H1 (cell line): ENCODE measurements at regions not wholly inside any gene's neighbourhood (a gene's known extent, or its start where the extent isn't known, plus 50 kb on each side); places are given as distances from the start of the nearest gene placed in this dataset.

Experiments
- CTCF ChIA-PET: fragments of 300-600 bp; sonication (Branson Sonifier 250); formaldehyde crosslinking; loops from one replicate; lab custom pipeline; 2021; ENCODE audit not compliant: partially characterized antibody; lab: Charles Lee
- POLR2A ChIA-PET: fragments of 300-600 bp; sonication (Branson Sonifier 250); formaldehyde crosslinking; loops from one replicate; lab custom pipeline; 2021; ENCODE audit warnings: inconsistent platforms; ENCODE audit not compliant: partially characterized antibody; lab: Charles Lee
- DNase-seq, 2 experiments: peaks; one replicate each; pipeline versions ENCODE4 v3.0.0 to v3.0.0-alpha.2; 2010 to 2022; ENCODE audit warnings: low spot score in 2 of 2, low read depth in 1 of 2, mixed read lengths in 1 of 2
- FAIRE-seq: peaks from 2 replicates; lab custom pipeline; 2011; peaks lifted over from hg19 to GRCh38; lab: Jason Lieb, UNC
- H2AFZ ChIP-seq: 2 replicates; pipeline ENCODE4 v1.8.1; 2012; ENCODE audit warnings: low read length, inconsistent platforms
- H2AK5ac ChIP-seq: 2 replicates; pipeline ENCODE4 v1.6.1; 2013; ENCODE audit warnings: low read depth, low read length
- H2BK120ac ChIP-seq: replicated peaks from 2 replicates; pipeline ENCODE3; 2013; ENCODE audit warnings: low read depth, low read length, inconsistent platforms
- H2BK12ac ChIP-seq: 2 replicates; pipeline ENCODE4 v1.6.1; 2013; ENCODE audit warnings: low read depth, low read length
- H2BK15ac ChIP-seq: 2 replicates; pipeline ENCODE4 v1.6.1; 2013; ENCODE audit warnings: low read length
- H2BK20ac ChIP-seq: 2 replicates; pipeline ENCODE4 v1.6.1; 2013; ENCODE audit warnings: low read length
- H2BK5ac ChIP-seq: 2 replicates; pipeline ENCODE4 v1.6.1; 2013; ENCODE audit warnings: low read depth, low read length
- H3K14ac ChIP-seq: 2 replicates; pipeline ENCODE4 v1.6.1; 2013; ENCODE audit warnings: inconsistent platforms; ENCODE audit not compliant: insufficient read length
- H3K18ac ChIP-seq: 2 replicates; pipeline ENCODE4 v1.6.1; 2013; ENCODE audit warnings: low read length; ENCODE audit errors: extremely low read depth
- H3K23ac ChIP-seq: 2 replicates; pipeline ENCODE4 v1.6.1; 2013; ENCODE audit warnings: inconsistent platforms; ENCODE audit not compliant: insufficient read length
- H3K23me2 ChIP-seq: 2 replicates; pipeline ENCODE4 v1.6.1; 2013; ENCODE audit warnings: low read depth, low read length
- H3K27ac ChIP-seq: 2 replicates; pipeline ENCODE4 v1.6.1; 2011; ENCODE audit warnings: low read depth, low read length, inconsistent platforms
- H3K27me3 ChIP-seq, 4 experiments: replicated peaks in 1 of 4; 1 replicate in 1 of 4; 2 replicates in 3 of 4; pipeline versions ENCODE4 v1.6.1 to v1.8.1; 2011 to 2013; ENCODE audit warnings: low read length in 3 of 4, mild to moderate bottlenecking in 3 of 4, inconsistent platforms in 2 of 4, mixed read lengths in 2 of 4, moderate library complexity in 1 of 4; ENCODE audit not compliant: control insufficient read depth in 3 of 4, insufficient read depth in 3 of 4; ENCODE audit errors: extremely low read depth in 1 of 4
- H3K36me3 ChIP-seq, 4 experiments: 2 replicates each; pipeline versions ENCODE4 v1.6.1 to v1.8.1; 2011 to 2013; ENCODE audit warnings: mild to moderate bottlenecking in 4 of 4, low read length in 3 of 4, moderate library complexity in 2 of 4, control low read depth in 1 of 4, inconsistent platforms in 1 of 4; ENCODE audit not compliant: insufficient read depth in 4 of 4, control insufficient read depth in 2 of 4
- H3K4ac ChIP-seq: replicated peaks from 2 replicates; pipeline ENCODE3; 2013; ENCODE audit warnings: low read length, low read depth, mixed read lengths, inconsistent platforms; ENCODE audit not compliant: insufficient read length
- H3K4me1 ChIP-seq, 4 experiments: replicated peaks in 1 of 4; 1 replicate in 1 of 4; 2 replicates in 3 of 4; pipeline versions ENCODE4 v1.6.1 to v1.8.1; 2011 to 2013; ENCODE audit warnings: low read length in 3 of 4, inconsistent platforms in 2 of 4, mixed read lengths in 1 of 4; ENCODE audit not compliant: insufficient read depth in 4 of 4, control insufficient read depth in 3 of 4
- H3K4me2 ChIP-seq, 2 experiments: 2 replicates each; pipeline versions ENCODE4 v1.6.1 to v1.8.1; 2011 to 2013; ENCODE audit warnings: low read depth in 2 of 2, low read length in 2 of 2, control low read depth in 1 of 2, inconsistent platforms in 1 of 2, mild to moderate bottlenecking in 1 of 2; ENCODE audit not compliant: insufficient read depth in 1 of 2
- H3K4me3 ChIP-seq, 4 experiments: fragments of 200-600, 300-600 bp in 1 of 4; sonication (generic), shearing (Covaris generic), sonication (Bioruptor Twin) in 1 of 4; 2 replicates each; pipeline versions ENCODE4 v1.5.1 to v1.8.1; 2011 to 2016; ENCODE audit warnings: low read length in 4 of 4, low read depth in 3 of 4, control low read depth in 2 of 4, inconsistent platforms in 2 of 4, mild to moderate bottlenecking in 2 of 4, mixed read lengths in 1 of 4, moderate library complexity in 1 of 4; ENCODE audit not compliant: insufficient read depth in 2 of 4; ENCODE audit errors: extremely low read depth in 1 of 4
- H3K56ac ChIP-seq: replicated peaks from 2 replicates; pipeline ENCODE3; 2013; ENCODE audit warnings: low read depth, mild to moderate bottlenecking, mixed read lengths, low read length, inconsistent platforms; ENCODE audit not compliant: insufficient read length
- H3K79me1 ChIP-seq: 2 replicates; pipeline ENCODE4 v1.6.1; 2013; ENCODE audit warnings: low read depth, low read length, control low read depth
- H3K79me2 ChIP-seq, 2 experiments: 2 replicates each; pipeline versions ENCODE4 v1.6.1 to v1.8.1; 2012 to 2013; ENCODE audit warnings: low read length in 2 of 2, mild to moderate bottlenecking in 2 of 2, inconsistent platforms in 1 of 2; ENCODE audit not compliant: insufficient read depth in 2 of 2, control insufficient read depth in 1 of 2
- H3K9ac ChIP-seq, 4 experiments: replicated peaks in 1 of 4; 1 replicate in 1 of 4; 2 replicates in 3 of 4; pipeline versions ENCODE4 v1.6.1 to v1.8.1; 2011 to 2013; ENCODE audit warnings: low read depth in 3 of 4, low read length in 3 of 4, control low read depth in 2 of 4, mild to moderate bottlenecking in 2 of 4, moderate library complexity in 2 of 4, inconsistent platforms in 1 of 4; ENCODE audit errors: extremely low read depth in 1 of 4
- H3K9me3 ChIP-seq, 2 experiments: 2 replicates each; pipeline versions ENCODE4 v1.6.1 to v1.8.1; 2012 to 2013; ENCODE audit warnings: mild to moderate bottlenecking in 2 of 2, moderate library complexity in 2 of 2, control low read depth in 1 of 2, inconsistent platforms in 1 of 2, low read depth in 1 of 2, low read length in 1 of 2, mixed read lengths in 1 of 2; ENCODE audit not compliant: insufficient read depth in 2 of 2
- H4K20me1 ChIP-seq, 2 experiments: replicated peaks in 1 of 2; 2 replicates each; pipeline versions ENCODE3 to v1.8.1; 2011 to 2013; ENCODE audit warnings: inconsistent platforms in 2 of 2, low read length in 2 of 2, mild to moderate bottlenecking in 1 of 2; ENCODE audit not compliant: insufficient read depth in 2 of 2, control insufficient read depth in 1 of 2
- H4K5ac ChIP-seq: 2 replicates; pipeline ENCODE4 v1.6.1; 2013; ENCODE audit warnings: low read length, low read depth, mixed read lengths, inconsistent platforms; ENCODE audit not compliant: insufficient read length
- H4K8ac ChIP-seq: 2 replicates; pipeline ENCODE4 v1.8.0; 2013; ENCODE audit warnings: mild to moderate bottlenecking, moderate library complexity, low read length, inconsistent platforms; ENCODE audit not compliant: insufficient read depth; ENCODE audit errors: extremely low read depth
- H4K91ac ChIP-seq: replicated peaks from 2 replicates; pipeline ENCODE3; 2013; ENCODE audit warnings: low read length, mixed read lengths, inconsistent platforms; ENCODE audit not compliant: insufficient read length
- ASH2L ChIP-seq: fragments of 200-600, 300-600 bp; sonication (generic); IDR thresholded peaks from one replicate; pipeline ENCODE4 v1.7.1; 2017; ENCODE audit warnings: low read length
- BRCA1 ChIP-seq: IDR thresholded peaks from 2 replicates; pipeline ENCODE4 v1.6.1; 2012; ENCODE audit warnings: low read depth, low read length, improper control_type of control experiment
- CBX8 ChIP-seq: fragments of 300-800, 300-1000 bp; sonication (generic); IDR thresholded peaks from 2 replicates; pipeline ENCODE4 v1.7.1; 2016; ENCODE audit warnings: low read depth, low read length, borderline replicate concordance
- CREB1 ChIP-seq: IDR thresholded peaks from 2 replicates; pipeline ENCODE4 v1.6.1; 2012; ENCODE audit warnings: inconsistent platforms
- FOSL1 ChIP-seq: IDR thresholded peaks from 2 replicates; pipeline ENCODE4 v1.6.1; 2011; ENCODE audit warnings: mild to moderate bottlenecking, low read depth, low read length, moderate library complexity; ENCODE audit not compliant: insufficient read depth
- GTF2F1 ChIP-seq: IDR thresholded peaks from 2 replicates; pipeline ENCODE4 v1.6.1; 2012; ENCODE audit warnings: low read depth, low read length, improper control_type of control experiment, borderline replicate concordance
- HDAC2 ChIP-seq, 2 experiments: fragments of 300-600 bp in 1 of 2; sonication (generic) in 1 of 2; IDR thresholded peaks; 2 replicates each; pipeline ENCODE4 v1.6.1; 2011 to 2012; ENCODE audit warnings: low read depth in 2 of 2, low read length in 2 of 2, mild to moderate bottlenecking in 2 of 2, moderate library complexity in 2 of 2, borderline replicate concordance in 1 of 2, inconsistent platforms in 1 of 2
- MAFK ChIP-seq: IDR thresholded peaks from 2 replicates; pipeline ENCODE4 v1.6.1; 2012; ENCODE audit warnings: low read depth, mild to moderate bottlenecking, improper control_type of control experiment, low read length
- NANOG ChIP-seq: IDR thresholded peaks from 2 replicates; pipeline ENCODE4 v1.6.1; 2011; ENCODE audit warnings: low read length, low read depth, mild to moderate bottlenecking, inconsistent platforms; ENCODE audit not compliant: insufficient read depth, poor library complexity, severe bottlenecking
- RNF2 ChIP-seq: fragments of 200-900, 300-1000 bp; sonication (generic); IDR thresholded peaks from 2 replicates; pipeline ENCODE4 v1.7.1; 2016; ENCODE audit warnings: borderline replicate concordance, low read depth, mild to moderate bottlenecking, antibody characterized with exemption, low read length; ENCODE audit not compliant: poor library complexity, severe bottlenecking; ENCODE audit errors: missing control alignments
- SIN3A ChIP-seq, 2 experiments: IDR thresholded peaks in 1 of 2; conservative IDR thresholded peaks in 1 of 2; 2 replicates each; pipeline ENCODE4 v1.6.1; 2011 to 2012; ENCODE audit warnings: low read length in 2 of 2, improper control_type of control experiment in 1 of 2, low read depth in 1 of 2, mild to moderate bottlenecking in 1 of 2
- TAF7 ChIP-seq: optimal IDR thresholded peaks from 2 replicates; pipeline ENCODE3; 2011; ENCODE audit warnings: low read depth, mild to moderate bottlenecking, inconsistent platforms, low read length, moderate library complexity, borderline replicate concordance
- WGBS, 2 experiments: shearing (Covaris generic) in 1 of 2; methylation state at CpG; one replicate each; pipeline versions ENCODE4 v1.1.6 to v1.1.7; 2013 to 2015; ENCODE audit warnings: low lambda C conversion rate in 2 of 2, mixed read lengths in 2 of 2, inconsistent platforms in 1 of 2, low coverage in 1 of 2, missing lambda C conversion rate in 1 of 2; ENCODE audit not compliant: insufficient replicate concordance in 2 of 2, insufficient coverage in 1 of 2, insufficient read length in 1 of 2; ENCODE audit errors: extremely low coverage in 1 of 2, missing lambda C conversion rate in 1 of 2; 5-methylcytosine and 5-hydroxymethylcytosine counted together

GRCh38 chr11:15911377-15912044 is 444.8 kb downstream of the SOX6 start:
- 88% methylated on average over 6 of the region's 6 CpGs; no CpG with 5 or more reads in 1 of the 2 experiments for WGBS, 2 experiments
- CTCF ChIA-PET: interaction anchor here (1.5 kb wide), 1 partner anchor 39 kb away, joined by 3 read pairs; no protein-coding TSS in a partner anchor
- TF ChIP-seq RNF2: no peak
- TF ChIP-seq NANOG: no peak
- no peak for TF ChIP-seq HDAC2 (IDR thresholded peaks at IDR 0.05; ENCODE audit: borderline replicate concordance in 1 of 2, low read depth in 2 of 2, low read length in 2 of 2)
- no peak for TF ChIP-seq ASH2L
- no peak for TF ChIP-seq BRCA1
- no peak for TF ChIP-seq TAF7
- no peak for TF ChIP-seq CREB1
- TF ChIP-seq MAFK: no peak
- TF ChIP-seq SIN3A (conservative IDR thresholded peaks at IDR 0.05 in 1 of 2, IDR thresholded peaks at IDR 0.05 in 1 of 2; ENCODE audit: low read depth in 1 of 2, low read length in 2 of 2): no peak
- TF ChIP-seq FOSL1: no peak
- no peak for TF ChIP-seq CBX8
- no peak for TF ChIP-seq GTF2F1

More at GRCh38 chr11:15911377-15912044, 444.8 kb downstream of the SOX6 start:
- Histone ChIP-seq H4K20me1 (peaks cover 0 to 9% of the 10 kb centered on the region in 2 experiments), H2BK120ac (no peak overlapping the region), H3K79me1 (no peaks in the 10 kb centered on the region), H3K36me3 (no peaks in the 10 kb centered on the region), H3K4me1 (no peaks in the 10 kb centered on the region; a peak in 1 of 7 replicates), H2BK20ac (no peak overlapping the region), H3K27ac (no peak overlapping the region), H4K91ac (no peak overlapping the region), H3K4me2 (no peak overlapping the region), H2AFZ (no peak overlapping the region), H3K4ac (no peak overlapping the region), H3K14ac (no peak overlapping the region), H4K8ac (no peak overlapping the region), H3K9me3 (no peaks in the 10 kb centered on the region), H2AK5ac (no peak overlapping the region), H4K5ac (no peak overlapping the region), H3K27me3 (no peaks in the 10 kb centered on the region; a peak in 1 of 7 replicates), H2BK15ac (no peak overlapping the region), H3K23ac (no peak overlapping the region), H3K9ac (no peak overlapping the region), H2BK12ac (no peak overlapping the region), H3K56ac (no peak overlapping the region), H2BK5ac (no peak overlapping the region), H3K23me2 (peaks cover 11% of the 10 kb centered on the region; the same call in 1 of the 2 replicates), H3K79me2 (no peaks in the 10 kb centered on the region), H3K4me3 (no peak overlapping the region), H3K18ac (no peak overlapping the region)
- FAIRE-seq (no peak), DNase-seq (no peak)
- POLR2A ChIA-PET: no interaction called here
